HG03439 (cell line): ENCODE measurements at regions not wholly inside any gene's neighbourhood (a gene's known extent, or its start where the extent isn't known, plus 50 kb on each side); places are given as distances from the start of the nearest gene placed in this dataset.

Experiments
- ATAC-seq: cut with Tn5 transposase; IDR thresholded peaks from one replicate; pipeline ENCODE4 v1.9.1; 2021; ENCODE audit warnings: mild to moderate bottlenecking, moderate library complexity; ENCODE audit not compliant: unreplicated experiment

DNA sequence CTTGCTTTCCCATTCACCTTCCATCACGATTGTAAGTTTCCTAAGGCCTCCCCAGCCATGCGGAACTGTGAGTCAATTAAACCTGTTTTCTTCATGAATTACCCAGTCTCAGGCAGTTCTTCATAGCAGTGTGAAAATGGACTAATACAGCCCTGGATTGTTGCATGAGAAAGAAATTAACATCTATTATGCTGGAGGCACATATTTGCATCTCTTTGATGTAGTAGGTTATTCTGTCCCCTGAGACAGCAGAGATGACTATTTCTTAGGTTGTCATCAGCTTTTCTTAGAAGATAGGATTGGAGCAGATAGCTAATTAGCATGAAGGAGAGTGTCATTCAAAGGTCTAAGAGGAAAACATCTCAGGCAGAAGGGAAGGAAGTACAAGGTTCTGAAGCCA, 166.2 kb downstream of the OMA1 start:
- no peak for ATAC-seq

- no peak for ATAC-seq
Observed at GRCh38 chr1:58367217-58367616, 179.3 kb downstream of the OMA1 start.

DNA sequence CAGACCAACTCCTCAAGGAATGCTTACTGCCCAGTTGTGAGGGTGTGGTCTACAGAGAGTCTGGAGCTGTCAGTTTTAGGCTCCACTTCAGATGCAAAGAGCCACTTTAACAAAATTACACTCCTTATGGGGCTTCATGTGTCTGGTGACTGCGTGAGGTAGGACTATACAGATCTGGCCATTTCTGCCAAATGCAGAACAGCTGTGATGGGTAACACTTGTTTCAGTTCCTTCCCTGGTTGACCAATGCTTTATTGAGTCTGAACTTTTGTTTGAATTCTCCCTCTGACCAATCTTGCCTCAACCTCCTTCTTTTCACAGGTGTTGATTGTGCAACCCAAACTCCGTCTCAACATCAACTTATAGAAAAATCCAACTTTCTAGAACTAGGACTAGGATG, 181.2 kb downstream of the OMA1 start:
- no peak for ATAC-seq

GRCh38 chr1:58363585-58363984, 182.9 kb downstream of the OMA1 start:
- no peak for ATAC-seq

DNA sequence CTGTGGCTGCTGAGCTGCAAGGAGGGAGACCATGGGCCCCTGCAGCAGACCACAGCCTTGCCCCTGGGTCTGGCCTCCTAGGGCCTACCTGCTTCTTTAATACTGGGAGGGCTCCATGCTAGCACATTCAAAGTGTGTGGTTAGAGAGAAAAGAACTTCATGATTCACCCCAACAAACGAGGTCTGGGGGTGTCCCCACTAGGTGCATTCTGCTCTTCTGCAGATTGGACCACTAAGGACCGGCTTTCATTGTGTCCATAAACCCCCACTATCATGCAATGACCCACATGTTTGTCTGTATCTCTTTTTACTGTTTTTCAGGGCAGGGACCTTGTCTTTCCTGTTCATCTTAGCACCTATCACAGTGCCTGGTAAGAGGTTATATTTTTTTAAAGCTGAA, 185.4 kb downstream of the OMA1 start:
- no peak for ATAC-seq

GRCh38 chr1:58358346-58358745, 188.2 kb downstream of the OMA1 start:
- no peak for ATAC-seq

DNA sequence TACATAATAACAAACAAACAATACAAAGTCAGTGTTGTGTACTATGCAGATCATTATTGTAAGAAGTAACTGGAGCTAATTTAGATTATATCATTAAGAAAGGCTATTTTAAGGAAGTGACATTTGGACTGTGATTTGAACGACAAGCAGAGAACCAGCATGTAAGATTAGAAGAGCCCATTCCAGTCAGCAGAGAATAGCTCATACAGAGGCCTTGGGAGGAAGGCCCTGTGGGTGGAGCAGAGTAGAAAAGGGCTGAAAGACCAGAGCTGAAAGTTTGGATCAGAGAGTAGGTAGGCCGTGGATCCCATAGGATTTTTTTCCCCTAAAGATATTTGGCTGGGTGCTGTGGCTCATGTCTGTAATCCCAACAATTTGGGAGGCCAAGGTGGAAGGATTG, 190.1 kb downstream of the OMA1 start:
- no peak for ATAC-seq

DNA sequence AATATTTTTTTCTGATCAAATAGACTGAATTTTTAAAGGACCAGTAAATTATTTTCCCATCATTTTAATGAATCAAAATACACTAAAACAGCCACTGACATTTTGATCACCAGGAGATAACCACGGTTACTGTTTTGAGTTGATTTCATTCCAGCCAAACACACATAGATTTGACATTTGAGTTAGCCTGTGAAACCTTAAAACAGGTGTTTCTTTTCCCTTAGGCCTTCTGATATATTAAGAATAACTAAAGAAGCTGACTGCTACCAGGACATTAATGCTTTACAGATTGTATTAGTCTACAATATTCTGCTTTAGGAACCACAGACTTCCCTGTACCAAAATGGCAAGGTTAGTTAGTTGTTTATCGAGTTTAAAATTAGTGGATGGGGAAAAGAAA, 193.4 kb downstream of the OMA1 start:
- ATAC-seq: no peak

DNA sequence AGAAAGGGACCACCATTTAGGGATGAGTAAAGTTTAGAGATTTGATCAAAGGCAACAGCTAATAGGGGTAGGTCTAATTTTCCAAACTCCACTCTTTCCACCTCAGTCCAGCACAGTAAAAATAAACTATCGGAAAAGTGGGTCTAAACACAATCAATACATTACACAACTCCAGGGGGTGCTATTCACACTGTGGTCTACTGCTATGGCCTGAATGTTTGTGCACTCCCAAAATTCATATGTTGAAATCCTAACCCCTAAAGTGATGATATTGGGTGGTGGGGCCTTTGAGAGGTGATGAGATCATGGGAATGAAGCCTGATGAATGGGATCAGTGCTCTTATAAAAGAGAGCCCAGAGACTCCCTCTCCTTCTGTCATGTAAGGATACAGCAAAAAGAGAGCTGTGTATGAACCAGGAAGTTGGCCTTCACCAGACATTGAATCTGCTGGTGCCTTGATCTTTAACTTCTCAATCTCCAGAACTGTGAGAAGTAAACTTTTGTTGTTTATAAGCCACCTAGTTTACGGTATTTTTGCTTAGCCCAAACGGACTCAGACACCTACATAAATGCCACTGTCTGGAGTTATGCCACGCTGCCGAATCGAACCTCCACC, 193.9 kb downstream of the OMA1 start:
- no peak for ATAC-seq

GRCh38 chr1:58346036-58346355, 200.5 kb downstream of the OMA1 start:
- no peak for ATAC-seq

DNA sequence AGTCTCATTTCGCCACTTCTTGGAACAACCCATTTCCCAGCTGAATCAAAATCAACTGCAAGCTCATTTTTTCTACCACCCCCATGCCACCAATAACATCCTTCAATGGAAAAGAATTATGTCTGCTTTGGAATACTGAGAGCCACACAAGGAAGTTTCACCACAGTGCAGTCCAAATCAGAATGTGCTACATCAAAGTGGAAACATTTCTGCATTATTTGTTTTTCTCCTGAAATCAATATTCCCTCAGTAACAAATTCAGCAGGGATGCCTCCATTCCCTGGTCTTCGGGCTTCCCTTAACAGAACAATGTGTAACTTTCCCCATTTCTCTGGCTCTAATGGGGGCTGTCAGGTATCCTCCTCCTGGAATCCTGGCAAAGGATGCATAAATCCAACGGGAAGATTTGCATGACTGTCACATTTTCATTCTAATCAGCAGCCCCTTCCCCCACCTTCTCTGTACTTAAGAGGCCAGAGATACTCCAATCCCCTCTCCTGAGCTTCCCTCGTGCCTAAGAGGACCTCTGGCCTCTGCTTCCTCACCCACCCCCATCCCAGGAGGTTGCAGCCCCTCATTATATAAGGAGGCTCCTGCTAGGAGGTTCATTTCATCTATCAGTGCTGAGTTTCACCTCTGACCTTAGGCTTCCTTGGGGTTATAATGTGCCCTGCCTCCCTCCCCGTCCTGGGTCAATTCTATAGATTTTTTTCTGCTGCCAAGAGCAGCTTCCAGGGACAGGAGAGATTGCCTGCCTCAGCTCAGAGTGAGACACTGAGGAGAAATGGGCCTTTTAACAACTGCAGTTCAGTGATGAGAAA, 201.1 kb downstream of the OMA1 start:
- ATAC-seq: no peak

GRCh38 chr1:58340185-58340584, 206.3 kb downstream of the OMA1 start:
- ATAC-seq: no peak

GRCh38 chr1:58338081-58338480, 208.4 kb downstream of the OMA1 start:
- ATAC-seq: no peak

DNA sequence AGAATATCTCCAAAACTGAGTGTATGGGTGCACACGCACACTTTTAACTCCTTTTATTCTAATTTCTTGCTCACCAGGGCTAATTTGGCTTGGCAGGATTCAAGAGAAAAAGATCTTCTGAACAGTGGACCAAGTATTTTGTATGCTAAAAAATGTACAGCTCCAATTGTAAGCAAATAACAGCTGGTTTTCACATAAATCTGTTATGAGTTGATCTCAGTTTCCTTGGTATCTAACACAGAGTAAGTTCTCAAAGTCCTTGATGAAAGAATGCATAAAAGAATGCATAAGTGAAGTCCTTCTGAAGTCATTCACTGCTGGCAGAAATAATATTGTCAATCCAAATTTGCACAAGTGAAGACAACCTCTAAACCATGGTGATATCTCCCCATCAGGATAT, 213.0 kb downstream of the OMA1 start:
- no peak for ATAC-seq

GRCh38 chr1:58331156-58331555, 215.4 kb downstream of the OMA1 start:
- ATAC-seq: no peak

DNA sequence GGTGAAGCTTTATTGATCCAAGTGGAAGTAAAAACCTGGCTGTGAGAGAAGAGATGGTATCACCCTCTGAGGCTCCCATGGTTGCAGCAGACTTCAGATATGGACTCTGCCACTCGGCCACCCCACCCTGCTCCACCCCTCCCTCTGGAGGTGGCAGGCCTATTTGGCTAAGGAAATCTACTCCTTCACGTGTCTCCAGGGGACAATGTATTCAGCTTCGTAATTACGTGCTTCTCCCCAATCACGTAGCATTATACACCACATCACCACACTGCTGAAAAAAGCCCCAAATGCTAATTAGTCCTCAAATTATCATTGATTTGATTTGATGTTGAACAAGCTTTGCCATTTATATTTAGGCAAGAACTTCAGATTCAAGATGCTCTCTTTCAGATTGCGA, 220.7 kb downstream of the OMA1 start:
- no peak for ATAC-seq

DNA sequence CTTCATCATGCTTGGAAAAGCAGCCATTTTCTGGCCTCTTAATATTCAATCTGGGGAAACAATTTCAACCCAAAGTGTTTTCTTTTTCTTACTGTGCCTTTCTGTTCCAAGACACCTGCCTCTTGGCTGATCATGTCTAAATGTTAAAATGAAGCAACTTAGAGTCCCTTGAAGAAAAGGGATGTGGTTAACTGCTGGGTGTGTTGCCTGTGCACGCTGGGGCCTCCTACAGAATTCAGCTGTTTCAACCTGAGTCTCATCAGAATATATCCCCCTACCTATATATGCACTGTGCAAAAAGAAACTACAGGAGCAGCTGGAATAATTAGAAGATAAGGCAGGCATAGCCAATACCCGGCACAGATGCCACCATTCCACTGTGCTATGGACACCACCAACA, 222.0 kb downstream of the OMA1 start:
- no peak for ATAC-seq

GRCh38 chr1:58318157-58319005, 228.1 kb downstream of the OMA1 start:
- ATAC-seq: no peak

GRCh38 chr1:58317694-58318093, 228.8 kb downstream of the OMA1 start:
- no peak for ATAC-seq

DNA sequence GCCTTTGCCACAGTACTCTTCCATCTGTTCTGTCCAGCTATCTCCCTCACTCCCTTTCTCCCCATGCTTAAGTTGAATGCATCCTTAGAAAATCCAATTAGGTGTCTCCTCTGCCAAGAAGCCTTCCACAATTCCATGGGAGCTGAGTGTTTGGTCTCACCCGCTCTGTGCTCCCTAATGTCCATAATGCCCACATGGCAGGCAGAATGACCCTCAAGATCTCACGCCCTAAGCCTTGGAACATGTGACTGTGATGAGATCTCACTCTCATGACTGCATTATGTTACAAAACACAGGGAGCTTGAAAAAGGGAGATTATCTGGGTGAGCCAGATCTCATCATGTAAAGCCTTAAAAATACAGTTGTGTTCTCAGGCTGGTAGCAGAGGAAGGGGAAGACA, 229.4 kb downstream of the OMA1 start:
- no peak for ATAC-seq

GRCh38 chr1:58316141-58316540, 230.4 kb downstream of the OMA1 start:
- no peak for ATAC-seq

DNA sequence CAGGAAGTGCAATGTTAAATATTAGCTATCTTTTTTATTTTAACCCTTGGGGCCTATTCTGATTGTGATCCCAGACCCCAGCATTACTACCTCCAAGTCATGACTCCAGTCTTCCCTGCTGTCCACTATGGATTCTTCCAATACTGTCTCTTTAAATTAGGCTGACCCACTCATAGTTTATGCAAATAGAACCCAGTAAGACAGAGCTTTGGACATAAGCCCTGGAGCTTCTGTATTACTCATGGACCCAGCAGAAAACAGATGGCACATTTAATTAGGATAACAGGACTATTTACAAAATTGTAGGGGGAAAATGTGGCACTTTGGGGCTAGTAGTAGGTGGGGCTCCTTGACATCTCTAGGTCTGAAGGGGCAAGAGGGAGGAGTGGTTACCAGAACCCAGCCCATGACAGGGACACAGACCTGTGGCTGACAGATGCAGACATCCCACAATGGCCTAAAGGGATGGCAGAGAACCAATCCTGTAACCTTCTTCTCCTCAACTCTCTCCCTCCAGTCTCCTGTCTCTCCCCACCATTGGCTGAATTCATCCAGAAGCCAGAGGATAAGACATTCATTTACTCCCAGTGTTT, 233.5 kb downstream of the OMA1 start:
- no peak for ATAC-seq
